Osteocyte (in vitro differentiated cells): ENCODE measurements at regions not wholly inside any gene's neighbourhood (a gene's known extent, or its start where the extent isn't known, plus 50 kb on each side); places are given as distances from the start of the nearest gene placed in this dataset.

Experiments
- DNase-seq: peaks from one replicate; pipeline ENCODE4 v3.0.0; 2021; ENCODE audit warnings: mixed read lengths; ENCODE audit not compliant: unreplicated experiment; ENCODE audit errors: extremely low spot score
- H3K27ac Mint-ChIP-seq: one replicate; pipeline ENCODE4 v1.8.0; 2021; ENCODE audit warnings: mild to moderate bottlenecking, mixed read lengths; ENCODE audit not compliant: unreplicated experiment
- H3K27me3 Mint-ChIP-seq: one replicate; pipeline ENCODE4 v1.8.0; 2021; ENCODE audit warnings: mixed read lengths; ENCODE audit not compliant: unreplicated experiment
- H3K36me3 Mint-ChIP-seq: one replicate; pipeline ENCODE4 v1.8.0; 2021; ENCODE audit warnings: mixed read lengths; ENCODE audit not compliant: unreplicated experiment
- H3K4me1 Mint-ChIP-seq: one replicate; pipeline ENCODE4 v1.8.0; 2021; ENCODE audit warnings: mixed read lengths; ENCODE audit not compliant: unreplicated experiment
- H3K4me3 Mint-ChIP-seq: one replicate; pipeline ENCODE4 v1.8.0; 2021; ENCODE audit warnings: mild to moderate bottlenecking, moderate library complexity, mixed read lengths; ENCODE audit not compliant: unreplicated experiment
- H3K9me3 Mint-ChIP-seq: one replicate; pipeline ENCODE4 v1.8.0; 2021; ENCODE audit warnings: mixed read lengths; ENCODE audit not compliant: unreplicated experiment
- TF ChIP-seq, protein P1 (sequence below): fragments of 200-600 bp; sonication (generic); IDR thresholded peaks from 2 replicates; pipeline ENCODE4 v1.5.0; 2021; ENCODE audit warnings: antibody characterized with exemption, mild to moderate bottlenecking, moderate library complexity

DNA sequence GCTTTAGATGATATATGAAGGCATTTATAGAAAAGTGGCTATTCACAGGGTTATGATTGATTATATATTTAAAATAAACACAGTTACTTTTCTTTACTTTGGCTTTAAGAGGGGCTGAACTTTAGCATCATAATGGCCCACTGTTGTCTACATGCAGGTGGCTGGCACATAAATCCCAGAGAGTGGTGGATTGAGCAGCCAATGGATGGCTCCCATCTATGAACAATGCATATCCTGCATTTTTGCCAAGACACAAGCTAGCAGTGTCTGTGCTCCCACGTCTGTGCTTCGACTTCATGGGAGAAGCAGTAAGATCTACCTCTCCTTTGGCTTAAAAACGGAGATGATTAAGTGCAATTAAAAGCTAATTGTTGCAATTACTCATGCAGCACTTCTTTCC, 373.2 kb upstream of the CDH11 start:
- no peaks in the 10 kb centered on the region for H3K9me3 Mint-ChIP-seq
- TF ChIP-seq, protein P1, sequence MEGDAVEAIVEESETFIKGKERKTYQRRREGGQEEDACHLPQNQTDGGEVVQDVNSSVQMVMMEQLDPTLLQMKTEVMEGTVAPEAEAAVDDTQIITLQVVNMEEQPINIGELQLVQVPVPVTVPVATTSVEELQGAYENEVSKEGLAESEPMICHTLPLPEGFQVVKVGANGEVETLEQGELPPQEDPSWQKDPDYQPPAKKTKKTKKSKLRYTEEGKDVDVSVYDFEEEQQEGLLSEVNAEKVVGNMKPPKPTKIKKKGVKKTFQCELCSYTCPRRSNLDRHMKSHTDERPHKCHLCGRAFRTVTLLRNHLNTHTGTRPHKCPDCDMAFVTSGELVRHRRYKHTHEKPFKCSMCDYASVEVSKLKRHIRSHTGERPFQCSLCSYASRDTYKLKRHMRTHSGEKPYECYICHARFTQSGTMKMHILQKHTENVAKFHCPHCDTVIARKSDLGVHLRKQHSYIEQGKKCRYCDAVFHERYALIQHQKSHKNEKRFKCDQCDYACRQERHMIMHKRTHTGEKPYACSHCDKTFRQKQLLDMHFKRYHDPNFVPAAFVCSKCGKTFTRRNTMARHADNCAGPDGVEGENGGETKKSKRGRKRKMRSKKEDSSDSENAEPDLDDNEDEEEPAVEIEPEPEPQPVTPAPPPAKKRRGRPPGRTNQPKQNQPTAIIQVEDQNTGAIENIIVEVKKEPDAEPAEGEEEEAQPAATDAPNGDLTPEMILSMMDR = no peak
- no peaks in the 10 kb centered on the region for H3K36me3 Mint-ChIP-seq
- no peaks in the 10 kb centered on the region for H3K4me1 Mint-ChIP-seq
- no peak for DNase-seq
- no peak overlapping the region for H3K27ac Mint-ChIP-seq
- H3K4me3 Mint-ChIP-seq = no peak overlapping the region
- H3K27me3 Mint-ChIP-seq = no peaks in the 10 kb centered on the region

DNA sequence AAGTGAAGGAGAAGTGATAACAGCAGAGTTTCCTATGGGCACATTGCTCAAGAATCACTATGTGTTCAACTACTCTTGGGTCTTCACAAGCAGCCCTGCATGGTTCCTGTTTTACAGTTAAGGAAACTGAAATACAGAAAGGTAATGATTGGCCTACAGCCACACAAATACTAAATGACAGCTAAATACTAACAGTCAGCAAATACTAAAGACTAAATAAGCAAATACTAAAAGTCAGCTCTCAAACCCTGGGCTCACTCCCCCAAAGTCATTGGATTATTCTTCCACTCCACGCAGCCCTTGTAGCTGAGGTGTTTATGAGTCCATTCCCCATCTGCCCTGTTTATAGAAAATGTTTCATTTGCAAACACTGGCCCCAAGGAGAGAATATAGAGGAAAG, 372.7 kb upstream of the CDH11 start:
- Mint-ChIP-seq H3K36me3 (no peaks in the 10 kb centered on the region), H3K4me3 (no peak overlapping the region), H3K27me3 (no peaks in the 10 kb centered on the region), H3K9me3 (no peaks in the 10 kb centered on the region), H3K4me1 (no peaks in the 10 kb centered on the region), H3K27ac (no peak overlapping the region)
- DNase-seq = no peak
- TF ChIP-seq, protein P1 = no peak

DNA sequence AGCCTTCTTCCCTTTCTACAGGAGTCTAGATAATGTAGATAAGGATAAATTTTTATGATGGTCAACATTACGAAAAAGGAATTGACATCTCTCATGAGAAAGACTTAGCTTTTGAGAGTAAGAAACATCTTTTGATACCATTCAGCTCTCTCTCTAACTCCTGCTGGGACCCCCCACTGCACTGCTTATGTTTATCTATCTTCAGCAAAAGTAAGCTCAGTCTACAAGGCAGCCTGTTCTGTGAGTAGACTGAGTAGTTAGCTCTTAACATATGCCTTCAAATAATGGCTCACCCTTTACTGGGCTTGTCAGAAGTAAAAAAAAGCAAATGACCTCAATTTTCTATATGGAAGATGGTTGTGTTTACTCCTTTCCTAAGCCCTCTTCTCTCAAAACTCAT, 372.2 kb upstream of the CDH11 start:
- H3K9me3 Mint-ChIP-seq = no peaks in the 10 kb centered on the region
- no peaks in the 10 kb centered on the region for H3K4me1 Mint-ChIP-seq
- no peaks in the 10 kb centered on the region for H3K36me3 Mint-ChIP-seq
- no peak for DNase-seq
- H3K27me3 Mint-ChIP-seq = no peaks in the 10 kb centered on the region
- TF ChIP-seq, protein P1 = no peak
- H3K4me3 Mint-ChIP-seq = no peak overlapping the region
- H3K27ac Mint-ChIP-seq = no peak overlapping the region

DNA sequence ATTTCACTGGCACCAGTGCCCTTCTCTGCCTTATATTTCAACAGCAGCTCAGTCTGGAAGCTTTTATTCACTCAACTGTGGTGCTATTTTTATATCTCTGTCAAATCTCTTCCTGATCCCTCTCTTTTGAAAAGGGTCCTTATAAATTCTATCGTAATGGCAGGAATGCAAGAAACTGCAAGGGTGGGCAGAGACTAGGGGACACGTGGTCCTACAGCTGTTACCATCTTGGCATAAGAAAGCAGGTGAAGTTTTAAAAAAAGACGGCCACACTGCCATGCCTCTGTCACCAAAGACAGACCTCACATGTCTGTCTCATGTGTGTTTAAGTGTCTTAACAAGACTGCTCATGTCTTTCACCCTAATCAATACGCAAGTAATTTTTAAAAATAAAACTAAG, 368.4 kb upstream of the CDH11 start:
- H3K36me3 Mint-ChIP-seq = no peaks in the 10 kb centered on the region
- no peak overlapping the region for H3K27ac Mint-ChIP-seq
- no peaks in the 10 kb centered on the region for H3K4me1 Mint-ChIP-seq
- H3K9me3 Mint-ChIP-seq = no peaks in the 10 kb centered on the region
- TF ChIP-seq, protein P1 = no peak
- no peaks in the 10 kb centered on the region for H3K27me3 Mint-ChIP-seq
- H3K4me3 Mint-ChIP-seq = no peak overlapping the region
- DNase-seq = no peak

DNA sequence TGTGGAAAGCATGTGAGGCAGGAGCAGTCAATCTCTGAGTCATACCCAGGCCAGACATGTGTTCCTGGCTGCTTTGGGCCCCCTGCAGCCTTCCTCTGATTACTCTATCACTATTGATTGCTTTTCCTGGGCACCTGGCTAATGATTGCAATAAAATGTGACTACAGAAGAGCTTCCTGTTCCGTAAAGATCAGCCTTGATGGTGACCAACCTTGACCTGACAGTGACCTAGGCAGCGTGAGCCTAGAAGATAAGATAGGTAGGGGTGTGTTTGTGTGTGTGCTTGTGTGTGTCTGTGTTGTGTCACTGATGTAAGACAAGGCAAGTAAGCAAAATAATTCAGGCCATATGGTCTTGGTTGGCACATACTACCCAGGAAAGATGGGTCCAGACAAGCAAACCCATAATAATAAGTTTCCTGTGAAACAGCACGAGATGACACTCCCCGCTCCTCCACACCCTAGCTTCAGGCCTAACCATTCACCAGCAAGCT, 367.7 kb upstream of the CDH11 start:
- no peaks in the 10 kb centered on the region for H3K36me3 Mint-ChIP-seq
- H3K9me3 Mint-ChIP-seq = no peaks in the 10 kb centered on the region
- H3K27me3 Mint-ChIP-seq = no peaks in the 10 kb centered on the region
- H3K4me3 Mint-ChIP-seq = no peak overlapping the region
- H3K4me1 Mint-ChIP-seq = no peaks in the 10 kb centered on the region
- TF ChIP-seq, protein P1 = no peak
- DNase-seq = peak; percentile 17
- no peak overlapping the region for H3K27ac Mint-ChIP-seq
